EH (cell line): ENCODE measurements at regions not wholly inside any gene's neighbourhood (a gene's known extent, or its start where the extent isn't known, plus 50 kb on each side); places are given as distances from the start of the nearest gene placed in this dataset.

ENCODE experiments used
- DNase-seq: peaks from one replicate; pipeline ENCODE4 v3.0.0-alpha.2; 2015; ENCODE audit warnings: low read depth

GRCh38 chr5:97600486-97600885 is 417.4 kb upstream of the RIOK2 start:
- peak; percentile 58 for DNase-seq

- no peak for DNase-seq
These were observed 418.6 kb upstream of the RIOK2 start for GRCh38 chr5:97601651-97602050.

- DNase-seq, result no peak
These were observed 423.5 kb upstream of the RIOK2 start for GRCh38 chr5:97606531-97606930.

- DNase-seq, result no peak
These were observed 425.5 kb upstream of the RIOK2 start for GRCh38 chr5:97608501-97608900.

GRCh38 chr5:97618721-97619120 is 435.7 kb upstream of the RIOK2 start:
- peak; percentile 89 for DNase-seq

GRCh38 chr5:97623441-97623840 is 440.4 kb upstream of the RIOK2 start:
- DNase-seq, result no peak

GRCh38 chr5:97624886-97625285 is 441.8 kb upstream of the RIOK2 start:
- peak; percentile 16 for DNase-seq

- DNase-seq, result peak; percentile 37
These were observed 444.2 kb upstream of the RIOK2 start for GRCh38 chr5:97627272-97627671.

- peak; percentile 47 for DNase-seq
These were observed 445.0 kb upstream of the RIOK2 start for GRCh38 chr5:97628031-97628430.

- DNase-seq, result no peak
These were observed 445.8 kb upstream of the RIOK2 start for GRCh38 chr5:97628807-97629206.

- peak; percentile 82 for DNase-seq
These were observed 446.2 kb upstream of the RIOK2 start for GRCh38 chr5:97629276-97629675.

- no peak for DNase-seq
These were observed 452.5 kb upstream of the RIOK2 start for GRCh38 chr5:97635553-97635952.

- no peak for DNase-seq
These were observed 453.7 kb upstream of the RIOK2 start for GRCh38 chr5:97636766-97637165.

GRCh38 chr5:97641081-97641480 is 458.0 kb upstream of the RIOK2 start:
- no peak for DNase-seq

- no peak for DNase-seq
These were observed 461.2 kb upstream of the RIOK2 start for GRCh38 chr5:97644206-97644605.

- DNase-seq, result no peak
These were observed 461.8 kb upstream of the RIOK2 start for GRCh38 chr5:97644896-97645295.

GRCh38 chr5:97657239-97657638 is 474.2 kb upstream of the RIOK2 start:
- no peak for DNase-seq

- no peak for DNase-seq
These were observed 475.3 kb upstream of the RIOK2 start for GRCh38 chr5:97658116-97658900.

- DNase-seq, result peak; percentile 3
These were observed 483.7 kb upstream of the RIOK2 start for GRCh38 chr5:97666783-97667182.

- no peak for DNase-seq
These were observed 487.4 kb upstream of the RIOK2 start for GRCh38 chr5:97670447-97670846.

GRCh38 chr5:97676608-97677007 is 493.6 kb upstream of the RIOK2 start:
- DNase-seq, result no peak

GRCh38 chr5:97694091-97694490 is 511.0 kb upstream of the RIOK2 start:
- DNase-seq, result peak; percentile 50

- no peak for DNase-seq
These were observed 531.4 kb upstream of the RIOK2 start for GRCh38 chr5:97714424-97714823.

GRCh38 chr5:97726106-97726505 is 543.1 kb upstream of the RIOK2 start:
- peak; percentile 6 for DNase-seq
